Neural cell (in vitro differentiated cells): ENCODE measurements at regions not wholly inside any gene's neighbourhood (a gene's known extent, or its start where the extent isn't known, plus 50 kb on each side); places are given as distances from the start of the nearest gene placed in this dataset.

Source experiments
- H2AFZ ChIP-seq: fragments of 200-600, 300-800 bp; sonication (generic), shearing (Covaris generic); 2 replicates; pipeline ENCODE4 v1.6.0; 2014; ENCODE audit warnings: low read depth, mild to moderate bottlenecking, antibody characterized with exemption, low read length, moderate library complexity
- H3F3A ChIP-seq: fragments of 200-600 bp; shearing (Covaris generic); 2 replicates; pipeline ENCODE4 v1.6.1; 2016; ENCODE audit warnings: mild to moderate bottlenecking, moderate library complexity, mixed read lengths, antibody characterized with exemption, low read length; ENCODE audit not compliant: insufficient read depth, poor library complexity, severe bottlenecking
- H3K27ac ChIP-seq: fragments of 200-600, 300-800 bp; sonication (generic), shearing (Covaris generic); 2 replicates; pipeline ENCODE4 v1.5.1; 2014; ENCODE audit warnings: mild to moderate bottlenecking, low read length, moderate library complexity
- H3K27me3 ChIP-seq: fragments of 300-800, 200-600 bp; sonication (generic), shearing (Covaris generic); 2 replicates; pipeline ENCODE4 v1.6.0; 2014; ENCODE audit warnings: mild to moderate bottlenecking, low read depth, low read length, moderate library complexity; ENCODE audit not compliant: insufficient read depth
- H3K36me3 ChIP-seq: fragments of 300-800, 200-600 bp; sonication (generic), shearing (Covaris generic); 2 replicates; pipeline ENCODE4 v1.5.1; 2014; ENCODE audit warnings: mild to moderate bottlenecking, antibody characterized with exemption, low read length, moderate library complexity; ENCODE audit not compliant: insufficient read depth
- H3K4me2 ChIP-seq: fragments of 300-800, 200-600 bp; sonication (generic), shearing (Covaris generic); 2 replicates; pipeline ENCODE4 v1.6.0; 2014; ENCODE audit warnings: mild to moderate bottlenecking, low read length
- H3K4me3 ChIP-seq: fragments of 300-800, 200-600 bp; sonication (generic), shearing (Covaris generic); 2 replicates; pipeline ENCODE4 v1.5.1; 2014; ENCODE audit warnings: mild to moderate bottlenecking, low read length, moderate library complexity
- H3K79me2 ChIP-seq: fragments of 200-600 bp; shearing (Covaris generic); replicated peaks from 2 replicates; pipeline ENCODE4 v1.6.0; 2014; ENCODE audit warnings: mild to moderate bottlenecking, low read length, moderate library complexity; ENCODE audit not compliant: insufficient read depth
- H3K9ac ChIP-seq: fragments of 300-800, 200-600 bp; sonication (generic), shearing (Covaris generic); 2 replicates; pipeline ENCODE4 v1.6.1; 2016; ENCODE audit warnings: mild to moderate bottlenecking, low read length, mixed read lengths
- H3K9me2 ChIP-seq: fragments of 200-600 bp; shearing (Covaris generic); 2 replicates; pipeline ENCODE4 v1.6.1; 2016; ENCODE audit warnings: mild to moderate bottlenecking, low read length, mixed read lengths; ENCODE audit not compliant: insufficient read depth
- H3K9me3 ChIP-seq: fragments of 200-600, 300-800 bp; sonication (generic), shearing (Covaris generic); 2 replicates; pipeline ENCODE4 v1.6.1; 2016; ENCODE audit warnings: mild to moderate bottlenecking, mixed run types, low read length, moderate library complexity, mixed read lengths
- H4K20me1 ChIP-seq: fragments of 200-600 bp; shearing (Covaris generic); 2 replicates; pipeline ENCODE4 v1.6.1; 2016; ENCODE audit warnings: mild to moderate bottlenecking, mixed run types; ENCODE audit not compliant: insufficient read depth
- CTCF ChIP-seq: fragments of 450-650 bp; IDR thresholded peaks from 2 replicates; pipeline ENCODE4 v1.5.1; 2014; ENCODE audit warnings: antibody characterized with exemption, mild to moderate bottlenecking, moderate library complexity; ENCODE audit not compliant: poor library complexity, severe bottlenecking
- EP300 ChIP-seq: fragments of 450-650 bp; conservative IDR thresholded peaks from 2 replicates; pipeline ENCODE4 v1.6.1; 2014; ENCODE audit warnings: antibody characterized with exemption, mild to moderate bottlenecking, moderate library complexity; ENCODE audit not compliant: poor library complexity, severe bottlenecking
- EZH2 ChIP-seq: fragments of 200-600, 300-800 bp; shearing (Covaris generic), sonication (generic); IDR thresholded peaks from 2 replicates; pipeline ENCODE4 v1.6.1; 2014; ENCODE audit warnings: antibody characterized with exemption, low read length, borderline replicate concordance, mild to moderate bottlenecking; ENCODE audit not compliant: insufficient read depth, poor library complexity, severe bottlenecking
- MXI1 ChIP-seq: fragments of 450-650 bp; conservative IDR thresholded peaks from 2 replicates; pipeline ENCODE4 v1.6.1; 2014; ENCODE audit warnings: antibody characterized with exemption, mild to moderate bottlenecking; ENCODE audit not compliant: poor library complexity, severe bottlenecking
- POLR2AphosphoS5 ChIP-seq: IDR thresholded peaks from 2 replicates; pipeline ENCODE4 v1.6.1; 2012
- RAD21 ChIP-seq: fragments of 450-650 bp; conservative IDR thresholded peaks from 2 replicates; pipeline ENCODE4 v1.6.1; 2014; ENCODE audit warnings: antibody characterized with exemption, mild to moderate bottlenecking, moderate library complexity
- REST ChIP-seq: IDR thresholded peaks from 2 replicates; pipeline ENCODE4 v1.6.1; 2012; ENCODE audit warnings: borderline replicate concordance
- SMC3 ChIP-seq: fragments of 450-650 bp; conservative IDR thresholded peaks from 2 replicates; pipeline ENCODE4 v1.6.1; 2014; ENCODE audit warnings: antibody characterized with exemption, mild to moderate bottlenecking, moderate library complexity; ENCODE audit not compliant: poor library complexity
- TAF1 ChIP-seq: IDR thresholded peaks from 2 replicates; pipeline ENCODE4 v1.6.1; 2012; ENCODE audit warnings: low read depth

- H3K9ac ChIP-seq: no peak overlapping the region
- H3K27me3 ChIP-seq: no peaks in the 10 kb centered on the region
- H3K4me3 ChIP-seq: no peak overlapping the region
- H4K20me1 ChIP-seq: no peaks in the 10 kb centered on the region
- H3K9me2 ChIP-seq: no peaks in the 10 kb centered on the region
- no peak for TF ChIP-seq RAD21
- TF ChIP-seq REST: no peak
- TF ChIP-seq EP300: no peak
- TF ChIP-seq SMC3: no peak
- no peak for TF ChIP-seq MXI1
- TF ChIP-seq CTCF: no peak
- TF ChIP-seq EZH2: no peak
- TF ChIP-seq TAF1: no peak
- TF ChIP-seq POLR2AphosphoS5: no peak
- no peaks in the 10 kb centered on the region for H3F3A ChIP-seq
- H2AFZ ChIP-seq: no peak overlapping the region
- H3K27ac ChIP-seq: no peak overlapping the region
- no peaks in the 10 kb centered on the region for H3K9me3 ChIP-seq
- H3K36me3 ChIP-seq: no peaks in the 10 kb centered on the region
- H3K79me2 ChIP-seq: no peaks in the 10 kb centered on the region
- no peak overlapping the region for H3K4me2 ChIP-seq
Observed at GRCh38 chr5:148708854-148709253, 54.5 kb upstream of the HTR4 start.

GRCh38 chr5:148711961-148712360 is 57.6 kb upstream of the HTR4 start:
- Histone ChIP-seq H3F3A (no peaks in the 10 kb centered on the region), H4K20me1 (no peaks in the 10 kb centered on the region), H3K9me3 (no peaks in the 10 kb centered on the region), H2AFZ (no peak overlapping the region), H3K9me2 (no peaks in the 10 kb centered on the region), H3K79me2 (no peaks in the 10 kb centered on the region), H3K9ac (no peak overlapping the region), H3K4me3 (no peak overlapping the region), H3K36me3 (no peaks in the 10 kb centered on the region), H3K27ac (no peak overlapping the region), H3K27me3 (no peaks in the 10 kb centered on the region), H3K4me2 (no peak overlapping the region)
- TF ChIP-seq REST: no peak
- no peak for TF ChIP-seq EZH2
- no peak for TF ChIP-seq SMC3
- no peak for TF ChIP-seq RAD21
- TF ChIP-seq MXI1: no peak
- no peak for TF ChIP-seq POLR2AphosphoS5
